MM.1S (cell line): ENCODE measurements at regions not wholly inside any gene's neighbourhood (a gene's known extent, or its start where the extent isn't known, plus 50 kb on each side); places are given as distances from the start of the nearest gene placed in this dataset.
"Not testable (repeated sequence)": the region's sequence is repeated elsewhere in the genome, so short reads cannot be mapped to it uniquely, and the experiment has no call there.

ENCODE experiments used
- CTCF ChIP-seq: fragments of 300-600 bp; sonication (generic); IDR thresholded peaks from 2 replicates; pipeline ENCODE4 v1.5.1; 2016; ENCODE audit warnings: antibody characterized with exemption, low read length, mixed read lengths
- EZH2 ChIP-seq: fragments of 300-600 bp; sonication (generic); optimal IDR thresholded peaks from 2 replicates; pipeline ENCODE3; 2017; ENCODE audit warnings: low read depth, mild to moderate bottlenecking, antibody characterized with exemption, low read length, mixed read lengths

- not testable (repeated sequence) for TF ChIP-seq CTCF, EZH2
These were observed 481.5 kb upstream of the GNPDA2 start for GRCh38 chr4:45207864-45208331.
